CD4-positive, alpha-beta T cell treated with Interleukin-1 beta for 1 hour (primary cell): ENCODE measurements at regions not wholly inside any gene's neighbourhood (a gene's known extent, or its start where the extent isn't known, plus 50 kb on each side); places are given as distances from the start of the nearest gene placed in this dataset.

Source experiments
- DNase-seq, 2 donors: peaks; one replicate each; pipeline ENCODE4 v3.0.0-alpha.2; 2020 to 2022

- no peak for DNase-seq
Measured at GRCh38 chr7:22909917-22910316, 87.3 kb upstream of the TOMM7 start.

GRCh38 chr7:22907805-22908204 is 85.2 kb upstream of the TOMM7 start:
- no peak for DNase-seq

DNA sequence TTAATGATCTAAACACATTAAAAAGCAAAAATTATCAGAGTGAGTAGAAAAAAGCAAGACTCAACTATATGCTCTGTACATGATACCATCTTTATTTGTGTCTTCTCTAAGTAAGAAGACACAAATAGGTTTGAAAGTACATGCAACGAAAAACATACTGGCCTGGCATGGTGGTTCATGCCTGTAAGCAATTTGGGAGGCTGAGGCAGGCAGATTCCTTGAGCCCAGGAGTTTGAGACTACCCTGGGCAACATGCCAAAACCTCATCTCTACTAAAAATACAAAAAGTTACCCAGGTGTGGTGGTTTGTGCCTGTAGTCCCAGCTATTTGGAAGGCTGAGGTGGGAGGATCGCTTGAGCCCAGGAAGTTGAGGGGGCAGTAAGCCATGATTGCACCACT is 78.1 kb upstream of the TOMM7 start:
- no peak for DNase-seq

GRCh38 chr7:22900101-22900500 is 77.5 kb upstream of the TOMM7 start:
- no peak for DNase-seq

DNA sequence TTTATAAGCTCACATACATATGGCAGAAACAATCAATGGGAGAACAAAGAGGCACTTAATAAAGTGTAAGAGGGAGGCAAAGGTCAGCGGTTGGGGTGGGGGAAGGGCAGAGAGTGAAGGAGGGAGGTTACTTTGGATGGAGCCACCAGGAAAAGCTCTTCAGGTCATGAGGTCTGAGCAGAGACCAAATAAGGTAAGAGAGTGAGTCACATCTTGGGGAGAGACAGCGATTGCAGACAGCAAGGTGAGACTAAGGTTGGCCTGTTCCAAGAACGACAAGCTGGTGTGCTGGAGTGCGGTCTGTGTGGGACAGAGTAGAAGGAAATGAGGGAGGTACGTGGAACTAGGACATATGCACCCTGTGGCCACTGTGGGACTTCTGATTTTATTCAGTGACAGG is 74.3 kb upstream of the TOMM7 start:
- no peak for DNase-seq

GRCh38 chr7:22895828-22896165 is 73.1 kb upstream of the TOMM7 start:
- no peak for DNase-seq

DNA sequence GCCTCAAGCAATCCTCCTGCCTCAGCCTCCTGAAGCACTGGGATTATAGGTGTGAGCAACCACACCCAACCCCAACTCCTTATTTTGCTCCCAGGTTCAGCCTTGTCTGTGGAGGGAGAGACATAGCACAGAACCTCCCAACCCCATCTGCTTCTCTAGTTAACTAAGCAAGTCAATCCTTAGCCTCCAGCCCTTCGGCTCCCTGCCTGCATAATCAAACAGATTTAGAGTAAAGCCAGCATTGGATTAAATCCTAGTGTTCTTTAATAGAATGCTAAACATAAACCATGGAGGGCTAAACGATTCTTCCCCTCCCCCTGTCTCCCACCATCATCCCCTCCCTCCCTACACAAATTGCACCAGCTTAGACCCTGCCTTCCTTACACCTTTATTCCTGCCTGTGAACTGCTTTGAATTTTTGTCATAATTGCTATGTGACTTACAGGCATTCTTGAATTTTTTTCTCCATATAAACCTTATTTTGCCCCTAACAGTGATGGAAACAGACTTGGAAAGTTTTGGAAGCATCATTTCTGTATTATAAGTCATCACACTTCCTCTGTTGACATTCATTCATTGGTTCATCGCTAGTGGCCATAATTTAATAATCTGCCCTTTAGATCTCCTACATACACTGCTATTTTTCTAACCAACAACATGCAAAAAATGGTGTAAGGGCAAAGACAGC is 72.6 kb upstream of the TOMM7 start:
- DNase-seq: no peak

DNA sequence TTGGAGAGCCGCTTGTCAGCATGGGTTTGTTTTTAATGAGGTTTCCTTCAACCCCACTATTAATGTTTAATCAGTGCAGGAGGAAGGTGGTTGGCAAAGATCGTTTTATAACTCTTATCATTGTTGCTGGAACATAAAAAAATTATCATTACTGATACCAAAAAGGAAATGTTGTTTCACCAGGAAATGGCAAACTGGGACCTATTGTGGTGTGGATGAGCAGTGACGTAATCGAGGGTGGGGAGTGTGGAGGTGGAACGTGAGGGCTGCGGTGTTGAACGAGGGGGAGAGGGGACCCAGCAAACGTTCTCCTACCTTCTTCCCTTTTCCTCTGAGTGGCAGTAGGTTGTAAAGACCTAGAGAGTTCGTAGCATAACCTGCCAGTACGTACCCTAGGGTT is 71.9 kb upstream of the TOMM7 start:
- DNase-seq: no peak

DNA sequence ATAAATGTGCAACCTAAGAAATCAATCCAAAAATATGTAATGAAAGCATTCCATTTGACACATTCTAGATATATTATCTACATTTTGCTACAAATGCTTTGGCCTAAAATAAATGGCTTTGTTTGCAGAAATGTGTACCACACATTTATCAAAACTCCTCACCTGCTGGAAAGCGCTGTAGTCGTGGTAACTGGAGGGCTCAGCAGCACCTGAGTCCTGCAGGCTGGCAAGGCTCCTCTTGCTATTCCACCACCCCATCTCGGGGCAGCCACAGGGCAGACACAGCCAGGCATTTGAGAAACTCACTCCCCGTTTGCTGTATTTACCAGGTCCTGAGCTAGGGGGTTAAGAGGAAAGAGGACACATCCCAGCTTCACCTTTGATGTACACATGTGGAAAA is 68.1 kb upstream of the TOMM7 start:
- no peak for DNase-seq

- peak; percentile 17 to 40 for DNase-seq
Measured at GRCh38 chr7:22885797-22886261, 63.2 kb upstream of the TOMM7 start.

DNA sequence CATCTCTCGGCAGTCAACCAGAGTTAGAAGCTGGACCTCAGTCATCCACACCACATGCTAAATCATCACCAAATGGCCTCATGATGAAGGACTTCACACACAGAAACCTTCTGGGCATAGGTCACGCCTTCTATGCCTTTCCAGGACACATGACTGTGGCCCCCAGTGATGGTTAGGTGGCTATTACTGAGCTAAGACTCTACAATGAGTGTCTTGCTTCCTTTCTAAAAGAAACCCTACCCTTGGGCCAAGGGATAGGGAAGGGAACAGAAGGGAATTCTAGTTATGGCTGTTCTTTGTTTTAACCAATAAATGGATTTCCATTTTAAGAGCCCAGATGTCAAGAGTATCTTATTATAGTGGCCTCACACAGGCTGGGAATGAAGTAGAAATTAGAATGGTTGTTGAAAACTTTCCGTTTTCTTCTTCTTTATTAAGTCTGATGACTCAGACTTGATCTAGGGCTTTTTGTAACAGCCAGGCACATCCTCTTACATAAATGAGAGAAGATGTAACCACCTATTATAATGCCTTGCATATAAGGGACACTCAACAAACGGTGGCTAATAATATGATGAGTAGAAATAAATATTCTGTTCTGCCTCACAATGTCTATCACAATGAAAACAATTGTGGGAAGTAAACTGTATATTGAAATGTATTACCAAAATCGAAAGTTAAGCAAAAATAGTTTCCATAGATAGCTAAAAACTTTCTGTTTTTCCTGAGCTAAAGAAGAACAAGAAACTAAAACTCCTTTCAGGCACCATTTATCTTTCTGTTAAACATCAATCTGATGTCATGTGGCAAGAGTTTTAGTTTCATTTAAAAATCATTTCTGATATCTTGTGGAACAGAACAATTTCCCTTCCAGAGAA is 62.5 kb upstream of the TOMM7 start:
- DNase-seq: no peak

- no peak for DNase-seq
Measured at GRCh38 chr7:22882106-22882505, 59.5 kb upstream of the TOMM7 start.

- no peak for DNase-seq
Measured at GRCh38 chr7:22879709-22880306, 57.2 kb upstream of the TOMM7 start.

DNA sequence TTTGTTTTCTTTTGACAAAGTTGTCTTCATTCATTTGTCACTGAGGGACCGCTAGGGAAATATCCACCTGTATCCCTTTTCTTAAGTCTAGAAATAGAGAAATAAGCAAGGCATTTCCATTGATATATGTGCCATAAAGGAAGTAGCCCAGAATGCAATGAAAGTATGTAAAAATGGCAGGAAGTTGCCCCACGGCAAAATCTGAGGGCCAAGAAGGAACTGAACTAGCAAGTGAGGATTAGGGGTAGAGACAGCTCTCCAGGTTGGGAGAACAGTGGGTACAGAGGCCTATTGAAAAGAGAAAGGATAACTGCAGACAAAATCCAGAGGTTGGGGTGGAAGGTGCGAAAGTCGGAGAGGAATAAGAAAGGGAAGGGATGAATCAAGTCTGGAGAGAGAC is 56.6 kb upstream of the TOMM7 start:
- DNase-seq: no peak

- no peak for DNase-seq
Measured at GRCh38 chr7:22876986-22877729, 54.5 kb upstream of the TOMM7 start.

DNA sequence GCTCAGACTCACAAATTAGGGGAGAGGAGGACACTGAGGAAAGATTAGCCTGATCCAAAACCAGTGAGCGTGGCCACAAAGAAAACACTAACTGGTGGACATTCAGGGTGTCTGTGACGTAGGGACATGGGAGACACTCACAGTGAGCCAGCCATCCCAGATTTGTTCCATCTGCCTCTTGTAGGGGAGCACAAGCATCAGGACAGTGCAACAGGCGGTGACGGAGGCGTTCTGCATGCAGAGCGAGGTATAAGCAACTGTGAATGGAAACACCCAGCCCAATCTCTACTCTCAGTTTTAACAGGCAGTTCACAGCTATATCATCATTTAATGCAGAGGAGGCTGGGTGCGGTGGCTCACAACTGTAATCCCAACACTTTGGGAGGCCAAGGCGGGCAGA is 52.8 kb upstream of the TOMM7 start:
- no peak for DNase-seq

- no peak for DNase-seq
Measured at GRCh38 chr7:22874904-22875303, 52.3 kb upstream of the TOMM7 start.
